Transverse colon (tissue), 4 donors: ENCODE measurements at regions not wholly inside any gene's neighbourhood (a gene's known extent, or its start where the extent isn't known, plus 50 kb on each side); places are given as distances from the start of the nearest gene placed in this dataset.

Source experiments
- DNase-seq: peaks from one replicate; pipeline ENCODE4 v3.0.0-alpha.2; 2019
- H3K27ac ChIP-seq, 4 donors: fragments of 200-600 bp; sonication (generic); 2 replicates each; pipeline ENCODE4 v1.5.1; 2016 to 2018; ENCODE audit warnings: inconsistent platforms in 4 of 4
- H3K27me3 ChIP-seq: fragments of 200-600 bp; sonication (generic); 2 replicates; pipeline ENCODE4 v1.5.1; 2017; ENCODE audit warnings: inconsistent platforms
- H3K36me3 ChIP-seq, 4 donors: fragments of 200-600 bp; sonication (generic); 2 replicates each; pipeline ENCODE4 v1.5.1; 2017 to 2019; ENCODE audit warnings: inconsistent platforms in 4 of 4
- H3K4me1 ChIP-seq, 4 donors: fragments of 200-600 bp; sonication (generic); 2 replicates each; pipeline ENCODE4 v1.5.1; 2017 to 2020; ENCODE audit warnings: inconsistent platforms in 4 of 4
- H3K4me3 ChIP-seq, 4 donors: fragments of 200-600 bp; sonication (generic); 1 replicate in 1 of 4; 2 replicates in 3 of 4; pipeline versions ENCODE4 v1.5.1 to v1.6.1; 2017 to 2019; ENCODE audit warnings: inconsistent platforms in 4 of 4
- H3K9me3 ChIP-seq, 2 donors: fragments of 200-600 bp; sonication (generic); 2 replicates each; pipeline ENCODE4 v1.5.1; 2017 to 2019; ENCODE audit warnings: inconsistent platforms in 2 of 2
- CTCF ChIP-seq, 5 experiments: fragments of 200-600 bp in 3 of 5; fragments of 450-650 bp in 2 of 5; sonication (generic) in 3 of 5; IDR thresholded peaks; 1 replicate in 2 of 5; 2 replicates in 3 of 5; pipeline ENCODE4 v1.5.1; 2016 to 2017; ENCODE audit warnings: antibody characterized with exemption in 5 of 5, inconsistent platforms in 3 of 5, mild to moderate bottlenecking in 2 of 5, moderate library complexity in 1 of 5
- EP300 ChIP-seq: sonication (generic); formaldehyde crosslinking; IDR thresholded peaks from one replicate; pipeline ENCODE4 v1.6.1; 2017; ENCODE audit warnings: antibody characterized with exemption, low read depth
- POLR2A ChIP-seq: fragments of 450-650 bp; IDR thresholded peaks from one replicate; pipeline ENCODE4 v1.6.1; 2016; ENCODE audit warnings: antibody characterized with exemption, mild to moderate bottlenecking, moderate library complexity
- POLR2AphosphoS5 ChIP-seq, 3 donors: sonication (generic); formaldehyde crosslinking; IDR thresholded peaks; one replicate each; pipeline ENCODE4 v1.6.1; 2016; ENCODE audit warnings: antibody characterized with exemption in 3 of 3
- WGBS, 2 donors: methylation state at CpG; one replicate each; pipeline ENCODE4 v1.1.5; 2018; ENCODE audit warnings: low coverage in 1 of 2; 5-methylcytosine and 5-hydroxymethylcytosine counted together
- in situ Hi-C, 4 donors: fragments of 200-750 bp; cut with MboI; loops; one replicate each; pipeline versions ENCODE4 v1.15.0 to v1.15.1; 2017; ENCODE audit warnings: low sequenced_read_pairs in 3 of 4, low pct_ligation_motif_present in 1 of 4, low pct_unique_long_range_greater_than_20kb in 1 of 4
- intact Hi-C: fragments of 100-400 bp; cut with DNase I; formaldehyde crosslinking; loops from one replicate; pipeline ENCODE4 v1.15.1; 2023; ENCODE audit warnings: low total_unique reads

- no peak for DNase-seq
- peaks cover 0 to 4% (median 0%) of the 10 kb centered on the region in 4 donors for H3K4me1 ChIP-seq
- intact Hi-C loops (no loop called here), in situ Hi-C loops (no loop called here)
- H3K4me3 ChIP-seq: no peak overlapping the region
- TF ChIP-seq CTCF (IDR thresholded peaks at IDR 0.05): no peak
- TF ChIP-seq EP300: no peak
- TF ChIP-seq POLR2A: no peak
- TF ChIP-seq POLR2AphosphoS5 (IDR thresholded peaks at IDR 0.05): no peak
- H3K27ac ChIP-seq: no peak overlapping the region
- H3K9me3 ChIP-seq: no peaks in the 10 kb centered on the region
- no peaks in the 10 kb centered on the region for H3K36me3 ChIP-seq
- H3K27me3 ChIP-seq: no peaks in the 10 kb centered on the region
- 31 to 57% methylated on average over 5 to 8 of the region's 8 CpGs for WGBS, 2 donors
Observed at GRCh38 chr10:63799521-63800300, 278.5 kb downstream of the REEP3 start.

GRCh38 chr10:63801166-63801565, 280.0 kb downstream of the REEP3 start:
- no peak overlapping the region for H3K4me3 ChIP-seq
- no peak for TF ChIP-seq EP300
- no peak for TF ChIP-seq POLR2AphosphoS5 (IDR thresholded peaks at IDR 0.05)
- TF ChIP-seq POLR2A: no peak
- TF ChIP-seq CTCF (IDR thresholded peaks at IDR 0.05): no peak
- no peaks in the 10 kb centered on the region for H3K27me3 ChIP-seq
- no peaks in the 10 kb centered on the region for H3K9me3 ChIP-seq
- no peak overlapping the region for H3K27ac ChIP-seq
- intact Hi-C loops (no loop called here), in situ Hi-C loops (no loop called here)
- 56 to 62% methylated on average over 4 of the region's 4 CpGs for WGBS, 2 donors
- no peak for DNase-seq
- H3K36me3 ChIP-seq: no peaks in the 10 kb centered on the region
- H3K4me1 ChIP-seq: peaks cover 0 to 4% (median 0%) of the 10 kb centered on the region in 4 donors

GRCh38 chr10:63806330-63806729, 285.1 kb downstream of the REEP3 start:
- H3K36me3 ChIP-seq: no peaks in the 10 kb centered on the region
- H3K9me3 ChIP-seq: no peaks in the 10 kb centered on the region
- H3K4me3 ChIP-seq: no peak overlapping the region
- intact Hi-C loops: no loop called here
- no peak for DNase-seq
- no peak for TF ChIP-seq POLR2A
- no peak for TF ChIP-seq POLR2AphosphoS5 (IDR thresholded peaks at IDR 0.05)
- no peak for TF ChIP-seq EP300
- no peak for TF ChIP-seq CTCF (IDR thresholded peaks at IDR 0.05)
- H3K27me3 ChIP-seq: no peaks in the 10 kb centered on the region
- 22 to 32% methylated on average over 2 of the region's 2 CpGs for WGBS, 2 donors
- no peaks in the 10 kb centered on the region for H3K4me1 ChIP-seq
- H3K27ac ChIP-seq: no peak overlapping the region
- in situ Hi-C loops: no loop called here

GRCh38 chr10:63812501-63812900, 291.3 kb downstream of the REEP3 start:
- Histone ChIP-seq H3K27ac (no peak overlapping the region), H3K27me3 (no peaks in the 10 kb centered on the region), H3K4me3 (no peak overlapping the region), H3K36me3 (no peaks in the 10 kb centered on the region), H3K4me1 (no peaks in the 10 kb centered on the region), H3K9me3 (no peaks in the 10 kb centered on the region)
- in situ Hi-C loops (no loop called here), intact Hi-C loops (no loop called here)
- DNase-seq: no peak
- TF ChIP-seq POLR2A: no peak
- no peak for TF ChIP-seq EP300
- no peak for TF ChIP-seq POLR2AphosphoS5 (IDR thresholded peaks at IDR 0.05)
- no peak for TF ChIP-seq CTCF (IDR thresholded peaks at IDR 0.05)
- WGBS, 2 donors: 80 to 100% methylated on average over 1 of the region's 2 CpGs
